ENCODE measurements at regions not wholly inside any gene's neighbourhood (a gene's known extent, or its start where the extent isn't known, plus 50 kb on each side); places are given as distances from the start of the nearest gene placed in this dataset.

DNA sequence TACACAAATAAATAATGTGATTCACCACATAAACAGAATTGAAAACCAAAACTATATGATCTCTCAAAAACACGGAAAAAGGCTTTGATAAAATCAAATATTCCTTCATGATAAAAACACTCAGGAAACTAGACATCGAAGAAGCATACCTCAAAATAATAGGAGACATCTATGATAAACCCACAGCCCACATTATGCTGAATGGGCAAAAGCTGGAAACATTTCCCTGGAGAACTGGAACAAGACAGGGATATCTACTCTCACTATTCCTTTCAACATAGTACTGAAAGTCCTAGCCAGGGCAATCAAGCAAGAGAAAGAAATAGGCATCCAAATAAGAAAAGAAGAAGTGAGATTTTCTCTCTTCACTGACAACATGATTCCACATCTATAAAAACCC lies 371.5 kb upstream of the ATXN7L3B start (continued):
- TF ChIP-seq, protein P1, sequence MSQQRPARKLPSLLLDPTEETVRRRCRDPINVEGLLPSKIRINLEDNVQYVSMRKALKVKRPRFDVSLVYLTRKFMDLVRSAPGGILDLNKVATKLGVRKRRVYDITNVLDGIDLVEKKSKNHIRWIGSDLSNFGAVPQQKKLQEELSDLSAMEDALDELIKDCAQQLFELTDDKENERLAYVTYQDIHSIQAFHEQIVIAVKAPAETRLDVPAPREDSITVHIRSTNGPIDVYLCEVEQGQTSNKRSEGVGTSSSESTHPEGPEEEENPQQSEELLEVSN (IDR thresholded peaks at IDR 0.05), result no peak
- TF ChIP-seq TAF7 (optimal IDR thresholded peaks at IDR 0.05; ENCODE audit: borderline replicate concordance, low read depth, low read length), result no peak
- TF ChIP-seq, protein P2, sequence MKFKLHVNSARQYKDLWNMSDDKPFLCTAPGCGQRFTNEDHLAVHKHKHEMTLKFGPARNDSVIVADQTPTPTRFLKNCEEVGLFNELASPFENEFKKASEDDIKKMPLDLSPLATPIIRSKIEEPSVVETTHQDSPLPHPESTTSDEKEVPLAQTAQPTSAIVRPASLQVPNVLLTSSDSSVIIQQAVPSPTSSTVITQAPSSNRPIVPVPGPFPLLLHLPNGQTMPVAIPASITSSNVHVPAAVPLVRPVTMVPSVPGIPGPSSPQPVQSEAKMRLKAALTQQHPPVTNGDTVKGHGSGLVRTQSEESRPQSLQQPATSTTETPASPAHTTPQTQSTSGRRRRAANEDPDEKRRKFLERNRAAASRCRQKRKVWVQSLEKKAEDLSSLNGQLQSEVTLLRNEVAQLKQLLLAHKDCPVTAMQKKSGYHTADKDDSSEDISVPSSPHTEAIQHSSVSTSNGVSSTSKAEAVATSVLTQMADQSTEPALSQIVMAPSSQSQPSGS (IDR thresholded peaks at IDR 0.05; ENCODE audit: low read length), result no peak
- no peak for TF ChIP-seq SRF (IDR thresholded peaks at IDR 0.05; ENCODE audit: low read depth, low read length)

All from H1 (cell line).